Panc1 (cell line): ENCODE measurements at regions not wholly inside any gene's neighbourhood (a gene's known extent, or its start where the extent isn't known, plus 50 kb on each side); places are given as distances from the start of the nearest gene placed in this dataset.

Experiments
- CTCF ChIP-seq: fragments of 450-650 bp; IDR thresholded peaks from 2 replicates; pipeline ENCODE4 v1.5.1; 2017; ENCODE audit warnings: mild to moderate bottlenecking
- POLR2AphosphoS5 ChIP-seq: IDR thresholded peaks from 2 replicates; pipeline ENCODE4 v1.6.1; 2012; ENCODE audit warnings: mild to moderate bottlenecking, low read depth, low read length, moderate library complexity
- TCF7L2 ChIP-seq: IDR thresholded peaks from 2 replicates; pipeline ENCODE4 v1.6.1; 2011; ENCODE audit warnings: mild to moderate bottlenecking, low read depth, low read length, inconsistent platforms

DNA sequence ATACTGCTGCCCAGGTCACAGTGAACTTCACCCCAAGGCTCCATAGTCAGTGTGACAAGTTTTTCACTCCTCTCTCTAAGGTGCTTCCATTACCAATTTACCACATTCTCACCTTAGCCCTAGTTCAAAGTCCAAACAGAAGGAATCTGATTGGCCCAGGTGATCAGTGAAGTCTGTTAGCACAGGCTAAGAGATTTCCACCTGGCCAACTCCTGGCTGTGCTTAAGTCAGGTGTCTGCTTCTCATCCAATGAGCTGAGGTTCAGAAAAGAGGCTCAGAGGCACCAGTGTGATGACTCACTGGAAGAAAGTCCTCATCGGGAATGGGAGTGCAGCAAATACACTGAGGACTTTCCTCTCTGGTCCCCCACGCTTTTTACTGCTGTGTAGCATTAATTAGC is 164.4 kb upstream of the MGAT5 start:
- TF ChIP-seq CTCF = no peak
- no peak for TF ChIP-seq TCF7L2
- TF ChIP-seq POLR2AphosphoS5 = no peak
